PC-3 (cell line): ENCODE measurements at regions not wholly inside any gene's neighbourhood (a gene's known extent, or its start where the extent isn't known, plus 50 kb on each side); places are given as distances from the start of the nearest gene placed in this dataset.

Source experiments
- ATAC-seq: fragments of 200-7000 bp; cut with Tn5 transposase; 2 replicates; pipeline ENCODE4 v1.9.1; 2020; ENCODE audit warnings: mild to moderate bottlenecking, moderate library complexity
- BruUV-seq: library from RNA; stranded (reverse); fragments of 400-500 nt; replicated peaks from 2 replicates; lab custom pipeline; 2021; lab: Mats Ljungman, UMichigan
- CTCF ChIA-PET: fragments of 300-600 bp; sonication (Branson Sonifier 250); formaldehyde crosslinking; loops from one replicate; lab custom pipeline; 2022; ENCODE audit warnings: antibody characterized with exemption; lab: Charles Lee
- POLR2A ChIA-PET: fragments of 300-600 bp; sonication (Branson Sonifier 250); formaldehyde crosslinking; loops from one replicate; lab custom pipeline; 2022; ENCODE audit warnings: antibody characterized with exemption; ENCODE audit not compliant: unreplicated experiment; lab: Charles Lee
- DNase-seq: peaks from one replicate; pipeline ENCODE4 v3.0.0-alpha.2; 2015
- H2AFZ ChIP-seq: fragments of 300-600 bp; sonication (generic); 2 replicates; pipeline ENCODE4 v1.6.0; 2016; ENCODE audit warnings: antibody characterized with exemption, low read length
- H3F3A ChIP-seq: fragments of 300-600 bp; sonication (generic); one replicate; pipeline ENCODE4 v1.6.0; 2017; ENCODE audit warnings: antibody characterized with exemption, low read length, control low read depth, mild to moderate bottlenecking; ENCODE audit not compliant: unreplicated experiment
- H3K27ac ChIP-seq: fragments of 300-600 bp; sonication (generic); 2 replicates; pipeline ENCODE4 v1.5.1; 2016; ENCODE audit warnings: mild to moderate bottlenecking, low read length
- H3K27me3 ChIP-seq: fragments of 300-600 bp; sonication (generic); 2 replicates; pipeline ENCODE4 v1.6.1; 2016; ENCODE audit warnings: low read length, mixed read lengths
- H3K36me3 ChIP-seq: fragments of 300-600 bp; sonication (generic); 2 replicates; pipeline ENCODE4 v1.6.1; 2016; ENCODE audit warnings: low read depth, mixed run types, low read length, mixed read lengths
- H3K4me1 ChIP-seq: fragments of 300-600 bp; sonication (generic); 2 replicates; pipeline ENCODE4 v1.5.1; 2016; ENCODE audit warnings: low read length; ENCODE audit not compliant: insufficient read depth
- H3K4me2 ChIP-seq: fragments of 300-600 bp; sonication (generic); 2 replicates; pipeline ENCODE4 v1.6.0; 2016; ENCODE audit warnings: low read length
- H3K4me3 ChIP-seq: fragments of 300-600 bp; sonication (generic); 2 replicates; pipeline ENCODE4 v1.5.1; 2016; ENCODE audit warnings: mild to moderate bottlenecking, low read length, mixed read lengths
- H3K79me2 ChIP-seq: fragments of 300-600 bp; sonication (generic); 2 replicates; pipeline ENCODE4 v1.6.1; 2017; ENCODE audit warnings: low read length, mixed read lengths
- H3K9ac ChIP-seq: fragments of 300-600 bp; sonication (generic); 2 replicates; pipeline ENCODE4 v1.6.0; 2016; ENCODE audit warnings: mild to moderate bottlenecking, low read length
- H3K9me2 ChIP-seq: fragments of 300-600 bp; sonication (generic); replicated peaks from 2 replicates; pipeline ENCODE4 v1.6.1; 2016; ENCODE audit warnings: mixed run types, low read length, mixed read lengths
- H3K9me3 ChIP-seq: fragments of 300-600 bp; sonication (generic); 2 replicates; pipeline ENCODE4 v1.6.1; 2016; ENCODE audit warnings: low read length, mixed read lengths
- H4K20me1 ChIP-seq: fragments of 300-600 bp; sonication (generic); 2 replicates; pipeline ENCODE4 v1.6.1; 2016; ENCODE audit warnings: low read length, mixed read lengths
- EZH2 ChIP-seq: fragments of 300-600 bp; sonication (generic); IDR thresholded peaks from one replicate; pipeline ENCODE4 v1.6.1; 2017; ENCODE audit warnings: antibody characterized with exemption, mild to moderate bottlenecking, low read length; ENCODE audit not compliant: unreplicated experiment
- EZH2phosphoT487 ChIP-seq: fragments of 300-600 bp; sonication (generic); IDR thresholded peaks from 2 replicates; pipeline ENCODE4 v1.6.1; 2018; ENCODE audit warnings: mild to moderate bottlenecking, antibody characterized with exemption, low read length, borderline replicate concordance
- intact Hi-C: fragments of 100-400 bp; cut with micrococcal nuclease; formaldehyde crosslinking; loops from 2 replicates; pipeline ENCODE4 v1.9.0; 2023
- TF ChIP-seq, protein P1 (sequence below): fragments of 300-600 bp; sonication (generic); conservative IDR thresholded peaks from 2 replicates; pipeline ENCODE4 v1.5.1; 2017; ENCODE audit warnings: antibody characterized with exemption, low read depth, mild to moderate bottlenecking, low read length

DNA sequence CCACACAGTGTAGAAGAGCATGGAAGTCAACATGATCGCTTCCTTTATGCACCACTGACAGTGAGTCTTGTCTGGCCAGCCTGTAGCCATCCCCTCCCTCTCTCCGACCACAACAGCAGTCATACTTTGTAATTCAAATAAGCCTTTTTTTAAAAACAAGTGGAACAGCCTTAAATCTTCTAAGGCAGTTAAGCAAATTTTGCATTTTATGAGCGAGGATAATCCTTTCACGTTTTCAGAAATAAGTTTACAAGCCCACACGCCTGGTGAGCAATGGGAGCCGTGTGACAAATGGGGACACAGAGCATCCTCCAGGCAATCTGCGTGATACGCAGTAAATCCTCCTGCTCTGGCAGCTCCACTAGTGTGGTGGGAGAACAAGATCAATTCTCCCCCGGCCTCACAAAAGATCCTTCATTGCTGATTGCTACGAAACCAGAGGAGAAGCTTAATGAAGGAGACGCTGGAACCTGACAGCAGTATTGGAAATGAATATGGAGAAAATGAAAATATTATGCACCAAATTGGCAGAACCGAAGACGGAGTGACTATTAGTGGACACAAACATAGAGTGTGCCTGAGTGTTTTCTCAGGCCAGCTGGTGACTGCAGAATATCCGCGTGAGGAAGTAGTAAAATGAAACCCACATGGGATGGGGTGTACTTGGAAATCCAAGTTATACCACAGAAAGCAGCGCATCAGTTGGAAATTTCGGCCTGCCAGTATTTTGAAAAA is 104.2 kb upstream of the CDCA7L start:
- POLR2A ChIA-PET: no interaction called here
- Histone ChIP-seq H3K79me2 (no peaks in the 10 kb centered on the region), H3K9ac (no peak overlapping the region), H3K4me3 (no peak overlapping the region), H3K9me3 (no peaks in the 10 kb centered on the region), H2AFZ (no peak overlapping the region), H4K20me1 (no peaks in the 10 kb centered on the region), H3F3A (no peaks in the 10 kb centered on the region), H3K4me2 (no peak overlapping the region), H3K4me1 (no peaks in the 10 kb centered on the region), H3K9me2 (no peaks in the 10 kb centered on the region), H3K36me3 (no peaks in the 10 kb centered on the region), H3K27ac (no peak overlapping the region), H3K27me3 (peaks cover 84% of the 10 kb centered on the region)
- DNase-seq (no peak), ATAC-seq (no peak)
- BruUV-seq: no TSS peak
- TF ChIP-seq EZH2 (no peak), EZH2phosphoT487 (no peak)
- TF ChIP-seq, protein P1, sequence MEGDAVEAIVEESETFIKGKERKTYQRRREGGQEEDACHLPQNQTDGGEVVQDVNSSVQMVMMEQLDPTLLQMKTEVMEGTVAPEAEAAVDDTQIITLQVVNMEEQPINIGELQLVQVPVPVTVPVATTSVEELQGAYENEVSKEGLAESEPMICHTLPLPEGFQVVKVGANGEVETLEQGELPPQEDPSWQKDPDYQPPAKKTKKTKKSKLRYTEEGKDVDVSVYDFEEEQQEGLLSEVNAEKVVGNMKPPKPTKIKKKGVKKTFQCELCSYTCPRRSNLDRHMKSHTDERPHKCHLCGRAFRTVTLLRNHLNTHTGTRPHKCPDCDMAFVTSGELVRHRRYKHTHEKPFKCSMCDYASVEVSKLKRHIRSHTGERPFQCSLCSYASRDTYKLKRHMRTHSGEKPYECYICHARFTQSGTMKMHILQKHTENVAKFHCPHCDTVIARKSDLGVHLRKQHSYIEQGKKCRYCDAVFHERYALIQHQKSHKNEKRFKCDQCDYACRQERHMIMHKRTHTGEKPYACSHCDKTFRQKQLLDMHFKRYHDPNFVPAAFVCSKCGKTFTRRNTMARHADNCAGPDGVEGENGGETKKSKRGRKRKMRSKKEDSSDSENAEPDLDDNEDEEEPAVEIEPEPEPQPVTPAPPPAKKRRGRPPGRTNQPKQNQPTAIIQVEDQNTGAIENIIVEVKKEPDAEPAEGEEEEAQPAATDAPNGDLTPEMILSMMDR: no peak
- intact Hi-C loops: no loop called here
- CTCF ChIA-PET: no interaction called here

GRCh38 chr7:22043367-22043766 is 97.7 kb upstream of the CDCA7L start:
- Histone ChIP-seq H3K36me3 (no peaks in the 10 kb centered on the region), H3K4me2 (no peak overlapping the region), H3K4me3 (no peak overlapping the region), H3K27me3 (peaks cover 57% of the 10 kb centered on the region), H3K4me1 (no peaks in the 10 kb centered on the region), H2AFZ (no peak overlapping the region), H4K20me1 (no peaks in the 10 kb centered on the region), H3K79me2 (no peaks in the 10 kb centered on the region), H3K9me3 (no peaks in the 10 kb centered on the region), H3K27ac (no peak overlapping the region), H3F3A (no peaks in the 10 kb centered on the region), H3K9me2 (no peaks in the 10 kb centered on the region), H3K9ac (no peak overlapping the region)
- ATAC-seq: no peak
- intact Hi-C loops: no loop called here
- no peak for DNase-seq
- ChIA-PET POLR2A (no interaction called here), CTCF (interaction anchor here (0.6 kb wide), 1 partner anchor 40 kb away, joined by 3 read pairs; no protein-coding TSS in a partner anchor)
- no TSS peak for BruUV-seq
- TF ChIP-seq EZH2 (no peak), EZH2phosphoT487 (no peak)

DNA sequence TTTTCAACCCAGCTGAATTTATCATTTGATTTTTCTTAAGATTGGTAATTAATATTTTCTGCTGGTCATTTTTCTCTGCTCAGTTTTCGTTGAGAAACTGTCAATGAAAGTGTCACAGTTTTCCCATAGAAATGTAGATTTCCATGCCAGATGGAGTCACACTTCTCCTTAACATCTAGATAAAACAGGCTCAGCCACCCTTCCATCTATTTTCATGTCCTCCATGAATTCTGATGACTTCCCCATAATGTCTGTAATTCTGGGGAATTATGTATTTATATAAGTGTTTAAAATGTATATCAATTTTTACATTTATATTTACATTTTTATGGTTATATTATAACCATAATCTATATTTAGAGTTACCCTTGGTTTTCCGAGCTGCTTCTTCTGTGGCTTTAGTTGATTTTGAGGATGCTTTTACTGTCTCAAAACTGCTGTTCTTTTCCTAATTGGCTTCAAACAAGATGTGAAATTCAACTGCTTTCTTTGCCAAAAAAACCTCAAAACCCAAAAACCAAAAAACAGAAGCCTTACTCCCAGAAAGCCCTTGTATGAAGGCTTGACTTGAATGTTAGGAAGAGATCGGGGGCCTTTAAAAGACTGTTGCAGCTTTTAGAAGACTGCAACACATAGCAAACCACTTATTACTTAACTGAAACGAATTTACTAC is 95.4 kb upstream of the CDCA7L start:
- DNase-seq (no peak), ATAC-seq (no peak)
- intact Hi-C loops: no loop called here
- Histone ChIP-seq H3K4me3 (no peak overlapping the region), H2AFZ (no peak overlapping the region), H3K4me1 (no peaks in the 10 kb centered on the region), H4K20me1 (no peaks in the 10 kb centered on the region), H3K27ac (no peak overlapping the region), H3K9ac (no peak overlapping the region), H3K4me2 (no peak overlapping the region), H3F3A (no peaks in the 10 kb centered on the region), H3K9me2 (no peaks in the 10 kb centered on the region), H3K36me3 (no peaks in the 10 kb centered on the region), H3K79me2 (no peaks in the 10 kb centered on the region), H3K27me3 (peaks cover 56% of the 10 kb centered on the region), H3K9me3 (no peaks in the 10 kb centered on the region)
- ChIA-PET CTCF (no interaction called here), POLR2A (no interaction called here)
- no TSS peak for BruUV-seq
- TF ChIP-seq EZH2phosphoT487 (no peak), EZH2 (no peak)
- TF ChIP-seq, protein P1: no peak
